Epithelial cell of esophagus (primary cell): ENCODE measurements at regions not wholly inside any gene's neighbourhood (a gene's known extent, or its start where the extent isn't known, plus 50 kb on each side); places are given as distances from the start of the nearest gene placed in this dataset.

Experiments
- DNase-seq: peaks from one replicate; pipeline ENCODE4 v3.0.0; 2010; ENCODE audit warnings: low read depth
- H3K4me3 ChIP-seq: 2 replicates; pipeline ENCODE4 v1.5.1; 2011; ENCODE audit warnings: mild to moderate bottlenecking, low read length, control low read depth
- CTCF ChIP-seq: IDR thresholded peaks from 2 replicates; pipeline ENCODE4 v1.5.1; 2011; ENCODE audit warnings: low read depth, mild to moderate bottlenecking, low read length, control low read depth, inconsistent platforms; ENCODE audit not compliant: insufficient read depth; ENCODE audit errors: missing control alignments

DNA sequence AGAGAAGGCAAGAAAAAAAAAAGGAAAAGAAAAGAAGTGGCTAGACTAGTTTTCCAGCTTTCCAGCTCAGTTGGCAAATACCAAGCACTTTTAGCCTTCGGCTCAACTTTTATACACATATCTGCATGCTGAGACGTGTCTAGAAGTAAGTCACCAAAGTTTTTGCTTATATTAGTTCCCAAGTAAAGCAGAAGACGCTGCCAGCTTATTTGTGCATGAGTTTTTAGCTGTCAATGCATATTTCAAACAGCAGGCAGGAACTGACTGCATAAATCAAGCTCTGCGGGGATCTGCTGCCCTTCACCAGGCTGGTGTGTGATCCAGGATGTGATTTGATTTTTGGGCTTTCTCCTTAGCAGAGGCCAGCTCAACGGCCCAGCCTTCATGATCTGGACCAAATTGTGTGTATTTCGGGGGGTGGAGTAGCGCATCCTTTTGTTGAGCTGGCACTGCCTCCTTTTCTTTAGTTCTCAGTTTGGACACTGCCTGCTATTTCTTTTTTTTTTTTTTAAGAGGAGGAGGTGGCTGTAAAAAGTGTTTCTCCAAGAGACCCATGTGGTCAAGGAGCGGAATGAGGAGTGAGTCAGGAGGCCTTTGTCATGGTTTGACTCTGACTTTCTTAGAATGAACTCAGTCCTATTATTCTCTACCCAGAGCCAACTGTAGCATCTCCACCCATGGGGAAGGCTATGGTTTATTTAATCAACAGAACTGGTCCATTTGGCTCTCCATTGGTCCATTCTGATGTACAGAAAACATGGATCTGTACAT, 162.6 kb upstream of the XYLT1 start:
- no peak overlapping the region for H3K4me3 ChIP-seq
- no peak for TF ChIP-seq CTCF
- DNase-seq, result peak; percentile 70

- no peak for TF ChIP-seq CTCF
- no peak for DNase-seq
- H3K4me3 ChIP-seq, result no peak overlapping the region
These were observed 161.9 kb upstream of the XYLT1 start for GRCh38 chr16:17632667-17633066.

- TF ChIP-seq CTCF, result no peak
- H3K4me3 ChIP-seq, result no peak overlapping the region
- no peak for DNase-seq
These were observed 159.2 kb upstream of the XYLT1 start for GRCh38 chr16:17629936-17630335.

DNA sequence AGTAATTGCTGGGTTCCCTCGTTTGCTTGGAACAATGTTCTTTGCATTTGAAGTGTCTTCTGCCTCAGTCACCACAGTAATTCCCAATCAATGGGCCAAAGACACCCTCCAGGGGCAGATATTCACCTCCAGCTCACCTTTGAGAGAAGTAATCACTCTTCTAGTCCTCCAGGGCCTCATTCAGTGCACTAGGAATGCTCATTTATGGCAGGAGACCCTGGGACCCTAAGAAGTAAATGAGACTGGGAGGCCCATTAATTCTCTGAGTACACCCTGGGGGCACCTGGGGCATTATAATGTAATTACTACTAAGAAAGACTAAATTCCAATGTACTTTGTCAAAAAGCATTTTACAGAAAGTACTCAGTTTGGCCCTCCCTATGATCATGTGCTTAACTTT, 158.2 kb upstream of the XYLT1 start:
- DNase-seq, result no peak
- TF ChIP-seq CTCF, result no peak
- H3K4me3 ChIP-seq, result no peak overlapping the region

DNA sequence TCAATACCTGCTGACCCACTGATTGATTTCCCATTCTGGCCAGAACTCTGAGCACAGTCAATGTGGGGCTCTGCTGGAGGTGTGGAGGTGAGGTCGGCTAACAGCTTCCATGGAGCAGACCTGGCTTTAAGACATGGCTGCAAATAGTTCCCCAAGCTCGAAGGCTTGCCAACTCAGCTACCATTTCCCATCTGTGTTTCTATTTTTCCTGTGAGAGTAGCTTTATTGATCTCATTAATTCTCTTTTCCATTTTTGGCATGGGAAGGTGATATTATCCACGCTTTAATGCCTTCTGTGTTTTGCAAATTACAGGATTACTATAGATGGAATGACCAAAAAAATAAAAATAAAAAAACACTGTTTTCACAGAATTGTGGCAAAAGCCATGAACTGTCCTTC, 151.6 kb upstream of the XYLT1 start:
- no peak for DNase-seq
- no peak overlapping the region for H3K4me3 ChIP-seq
- no peak for TF ChIP-seq CTCF

DNA sequence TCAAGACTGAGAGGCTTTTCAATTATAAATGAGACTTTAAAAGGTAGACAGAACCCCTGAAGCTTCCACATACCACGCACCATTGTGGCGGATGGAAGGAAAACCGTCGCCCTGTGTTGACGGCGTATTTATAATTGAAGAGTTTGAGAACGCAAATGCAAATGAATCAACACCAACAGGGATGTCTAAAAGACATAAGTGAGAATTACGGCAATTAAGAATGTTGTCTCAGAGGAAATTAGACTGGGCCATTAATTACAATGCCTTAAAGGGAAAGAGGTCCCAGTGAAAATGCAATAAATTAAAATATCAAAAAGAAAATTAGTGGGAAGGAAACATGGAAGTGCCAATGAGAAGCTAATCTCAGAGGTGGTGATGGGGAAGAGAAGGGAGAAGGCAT, 148.5 kb upstream of the XYLT1 start:
- no peak overlapping the region for H3K4me3 ChIP-seq
- no peak for TF ChIP-seq CTCF
- DNase-seq, result no peak

GRCh38 chr16:17617021-17617552, 146.3 kb upstream of the XYLT1 start:
- DNase-seq, result no peak

More at GRCh38 chr16:17617021-17617552, 146.3 kb upstream of the XYLT1 start:
- TF ChIP-seq CTCF, result no peak
- H3K4me3 ChIP-seq, result no peak overlapping the region
